Activated T-cell treated with anti-CD3 and anti-CD28 coated beads for 1 hour (primary cell): ENCODE measurements at regions not wholly inside any gene's neighbourhood (a gene's known extent, or its start where the extent isn't known, plus 50 kb on each side); places are given as distances from the start of the nearest gene placed in this dataset.

Experiments used
- DNase-seq: peaks from one replicate; pipeline ENCODE4 v3.0.0-alpha.2; 2020; ENCODE audit warnings: low read depth

GRCh38 chr3:98963546-98963945 is 62.1 kb upstream of the DCBLD2 start:
- no peak for DNase-seq

- DNase-seq, result no peak
These were observed 61.5 kb upstream of the DCBLD2 start for GRCh38 chr3:98962951-98963350.

- DNase-seq, result no peak
These were observed 60.9 kb upstream of the DCBLD2 start for GRCh38 chr3:98962189-98962930.

GRCh38 chr3:98961161-98962155 is 60.0 kb upstream of the DCBLD2 start:
- DNase-seq, result no peak

- no peak for DNase-seq
These were observed 56.2 kb upstream of the DCBLD2 start for GRCh38 chr3:98957681-98958080.

- DNase-seq, result no peak
These were observed 54.5 kb upstream of the DCBLD2 start for GRCh38 chr3:98956008-98956407.

GRCh38 chr3:98954791-98955604 is 53.5 kb upstream of the DCBLD2 start:
- DNase-seq, result no peak

GRCh38 chr3:98954242-98954641 is 52.7 kb upstream of the DCBLD2 start:
- no peak for DNase-seq

GRCh38 chr3:98952404-98952803 is 50.9 kb upstream of the DCBLD2 start:
- no peak for DNase-seq
